ENCODE measurements at regions not wholly inside any gene's neighbourhood (a gene's known extent, or its start where the extent isn't known, plus 50 kb on each side); places are given as distances from the start of the nearest gene placed in this dataset.

DNA sequence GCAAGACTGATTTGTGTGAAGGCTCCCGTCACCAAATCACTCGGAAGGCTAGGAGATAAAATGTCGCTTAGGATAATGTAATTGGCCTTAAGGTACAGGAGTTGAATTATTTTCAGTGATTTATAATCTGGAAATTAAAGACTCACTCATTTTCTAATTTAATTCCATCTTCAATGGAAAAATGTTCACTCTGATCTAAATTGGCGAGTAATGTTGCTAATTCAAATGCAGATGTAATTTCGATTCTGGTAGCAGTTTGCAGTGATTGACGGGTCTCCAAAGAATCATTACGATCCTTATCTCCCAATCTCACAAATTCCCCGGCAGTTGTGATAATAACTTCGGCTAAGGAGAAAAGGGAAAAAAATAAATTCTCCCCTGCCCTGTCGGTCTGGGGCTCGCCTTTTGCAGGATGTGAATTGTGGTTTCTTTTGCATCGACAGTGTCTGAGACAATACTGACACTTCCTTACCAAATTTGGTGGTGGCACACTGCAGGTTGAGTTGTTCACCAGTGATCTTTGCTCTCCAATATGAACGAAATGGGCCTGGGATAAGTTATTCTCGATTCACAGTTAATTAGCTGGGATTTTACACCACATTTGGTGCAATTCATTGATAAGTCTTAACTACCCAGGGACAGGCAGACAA, 215.1 kb upstream of the GPR26 start:
- DNase-seq (ENCODE audit: low spot score) (no peak), FAIRE-seq (no peak)

DNA sequence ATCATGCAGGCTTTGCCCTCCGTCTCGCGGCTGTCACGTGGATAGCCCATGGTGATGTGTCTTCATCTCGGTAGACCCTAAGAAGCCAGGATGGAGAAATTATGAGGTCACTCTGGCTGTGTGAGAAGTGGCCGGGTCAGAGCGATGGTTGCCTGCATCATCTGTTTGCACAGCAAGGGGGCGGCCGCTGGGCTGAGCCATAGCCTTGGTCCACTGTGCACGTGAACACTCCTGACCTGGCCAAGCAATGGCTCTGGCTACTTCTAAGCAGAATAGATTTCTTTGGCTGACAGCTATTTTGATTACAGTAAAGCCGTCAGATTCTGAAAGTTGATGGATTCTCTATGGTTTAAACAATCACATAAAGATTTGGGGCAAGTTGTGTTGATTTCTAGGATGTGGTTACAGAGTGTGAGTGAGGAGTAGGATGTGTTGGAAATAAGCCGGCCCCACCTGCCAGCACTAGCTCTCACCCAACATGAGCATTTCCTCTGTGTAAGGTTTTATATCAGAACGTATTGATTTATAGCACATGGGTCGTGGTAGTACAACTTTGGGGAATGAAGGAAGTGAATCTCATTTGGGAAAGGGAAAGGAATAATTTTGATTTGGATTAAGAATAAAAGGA, 214.4 kb upstream of the GPR26 start:
- DNase-seq (ENCODE audit: low spot score) = no peak
- no peak for FAIRE-seq

- FAIRE-seq (no peak), DNase-seq (ENCODE audit: low spot score) (no peak)
These were observed 211.2 kb upstream of the GPR26 start for GRCh38 chr10:123454987-123455386.

DNA sequence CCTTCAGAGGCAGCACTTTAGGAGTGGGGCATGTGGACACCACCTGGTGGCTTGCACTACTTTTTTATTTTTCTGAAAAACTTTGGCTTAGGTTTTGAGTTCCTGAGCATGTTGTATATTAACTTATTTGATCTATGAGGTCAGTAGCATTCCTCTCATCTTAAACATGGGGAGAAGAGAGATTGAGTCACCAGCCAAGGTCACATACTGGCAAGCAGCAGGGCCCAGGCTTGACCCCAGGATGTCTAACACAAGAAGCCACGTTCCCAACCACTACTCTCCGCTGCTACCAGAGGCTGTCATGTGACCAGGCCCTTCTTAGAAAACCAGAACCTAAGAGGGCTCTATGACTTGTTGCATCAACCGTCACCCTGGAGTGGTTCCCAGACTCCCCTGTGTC, 210.3 kb upstream of the GPR26 start:
- no peak for DNase-seq (ENCODE audit: low spot score)
- no peak for FAIRE-seq

GRCh38 chr10:123458933-123459332, 207.2 kb upstream of the GPR26 start:
- no peak for FAIRE-seq
- no peak for DNase-seq (ENCODE audit: low spot score)

- FAIRE-seq (no peak), DNase-seq (ENCODE audit: low spot score) (no peak)
These were observed 206.6 kb upstream of the GPR26 start for GRCh38 chr10:123459371-123460091.

DNA sequence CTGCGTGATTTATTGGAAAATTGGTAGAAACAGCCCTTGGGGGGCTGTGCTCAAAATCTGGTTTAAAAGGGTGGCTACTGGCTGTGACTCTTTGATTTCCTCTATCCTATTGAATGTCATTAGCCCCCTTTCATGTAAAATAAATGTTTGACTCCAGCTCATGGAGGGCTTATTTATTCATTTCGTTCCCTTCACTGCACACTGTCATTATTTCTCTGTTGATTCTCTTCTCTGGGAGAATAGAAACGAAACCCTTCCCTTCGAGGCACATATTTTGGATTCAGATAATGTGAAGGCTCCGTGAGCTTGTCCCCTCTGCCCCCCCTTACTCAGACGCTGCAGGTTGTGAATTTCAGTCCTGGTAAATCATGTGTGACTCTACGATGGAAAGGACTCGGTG, 203.9 kb upstream of the GPR26 start:
- DNase-seq (ENCODE audit: low spot score) (no peak), FAIRE-seq (no peak)

GRCh38 chr10:123462756-123463155, 203.4 kb upstream of the GPR26 start:
- no peak for DNase-seq (ENCODE audit: low spot score)
- FAIRE-seq = no peak

- DNase-seq (ENCODE audit: low spot score) (no peak), FAIRE-seq (no peak)
These were observed 203.0 kb upstream of the GPR26 start for GRCh38 chr10:123463181-123463580.

- FAIRE-seq (no peak), DNase-seq (ENCODE audit: low spot score) (no peak)
These were observed 202.5 kb upstream of the GPR26 start for GRCh38 chr10:123463698-123464097.

DNA sequence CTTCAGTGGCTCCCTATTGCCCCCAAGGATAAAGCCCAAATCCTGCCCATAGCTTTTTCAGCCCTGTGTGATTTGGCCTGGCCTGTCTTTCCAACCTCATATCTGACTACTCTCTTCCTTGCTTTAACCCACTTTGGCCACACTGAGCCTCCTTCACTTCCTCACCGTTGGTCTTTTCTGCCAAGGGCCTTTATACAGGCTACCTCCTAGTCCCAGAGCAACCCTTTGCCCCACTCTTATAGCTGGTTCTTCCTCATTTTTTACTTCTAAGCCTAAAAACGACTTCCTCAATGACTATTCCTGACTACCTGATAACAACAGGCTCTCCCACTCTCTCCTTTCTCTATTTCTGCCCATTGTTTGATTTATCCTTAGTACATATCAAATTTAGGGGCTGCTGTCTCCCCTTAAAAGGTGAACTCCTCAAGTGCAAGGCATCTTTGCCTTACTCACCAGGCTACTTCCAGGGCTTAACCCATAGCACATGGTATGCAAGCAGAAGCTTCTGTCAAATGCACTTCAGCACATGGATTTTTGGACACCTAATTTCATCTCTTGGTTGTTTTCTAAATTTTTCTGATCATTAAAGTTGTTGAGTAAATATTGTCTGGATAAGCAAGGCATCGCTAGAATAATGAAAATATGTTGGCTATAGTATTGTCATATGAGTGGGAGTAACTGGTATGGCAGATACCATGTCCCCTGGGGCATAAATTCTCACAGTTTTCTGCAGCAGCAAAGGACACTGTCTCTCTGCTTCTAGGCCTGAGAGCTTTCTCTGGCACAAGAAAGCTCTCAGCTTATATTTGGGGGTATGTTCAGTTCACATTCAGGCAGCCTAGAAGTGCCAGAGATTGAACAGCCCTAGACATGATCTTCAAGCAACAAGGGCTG, 201.5 kb upstream of the GPR26 start:
- FAIRE-seq (no peak), DNase-seq (ENCODE audit: low spot score) (no peak)

GRCh38 chr10:123470336-123470921, 195.7 kb upstream of the GPR26 start:
- FAIRE-seq (no peak), DNase-seq (ENCODE audit: low spot score) (no peak)

- FAIRE-seq (no peak), DNase-seq (ENCODE audit: low spot score) (no peak)
These were observed 194.3 kb upstream of the GPR26 start for GRCh38 chr10:123471811-123472210.

DNA sequence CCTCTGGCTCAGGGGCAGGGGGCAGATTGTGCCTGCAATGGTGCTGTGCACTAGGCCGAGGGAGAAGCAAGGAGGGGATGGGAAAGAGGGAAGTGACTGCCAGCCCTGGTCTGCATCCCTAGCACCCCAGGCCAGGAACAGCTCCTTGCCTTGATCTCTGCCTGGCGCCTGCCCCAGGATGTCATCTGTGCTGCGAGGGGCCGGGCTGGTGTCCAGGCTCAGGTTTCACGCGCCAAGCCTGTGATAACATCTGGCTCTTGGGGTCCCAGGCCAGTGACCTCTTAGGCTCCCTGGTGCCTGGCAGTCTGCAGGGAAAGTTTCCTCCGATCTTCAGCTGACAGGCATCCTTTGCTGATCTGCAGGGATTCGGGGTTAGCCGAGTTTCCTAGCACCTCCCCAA, 193.5 kb upstream of the GPR26 start:
- no peak for FAIRE-seq

DNA sequence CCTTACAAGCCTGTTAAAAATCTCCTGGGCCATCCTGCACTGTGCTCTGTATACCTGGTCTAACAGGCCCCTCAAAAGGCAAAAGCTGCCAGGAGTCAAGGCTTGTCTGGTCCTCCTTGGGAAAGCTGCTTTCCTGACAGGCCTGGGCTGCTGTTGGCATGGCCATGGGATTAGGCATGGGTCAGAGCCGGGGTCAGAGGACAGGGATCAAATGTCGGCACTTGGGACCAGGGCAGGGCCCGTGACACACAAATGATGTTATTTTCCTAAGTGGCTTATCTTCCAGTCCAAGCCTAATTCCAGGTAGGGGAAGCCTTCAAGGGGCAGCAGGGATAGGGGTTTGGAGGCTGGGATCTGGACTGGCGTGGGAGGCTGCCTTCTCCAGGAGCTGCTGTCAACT, 191.5 kb upstream of the GPR26 start:
- FAIRE-seq = no peak

More for the DNA sequence above, 193.5 kb upstream of the GPR26 start:
- DNase-seq (ENCODE audit: low spot score) = no peak

GRCh38 chr10:123475466-123475865, 190.7 kb upstream of the GPR26 start:
- FAIRE-seq (no peak), DNase-seq (ENCODE audit: low spot score) (no peak)

More for the DNA sequence above, 191.5 kb upstream of the GPR26 start:
- no peak for DNase-seq (ENCODE audit: low spot score)

DNA sequence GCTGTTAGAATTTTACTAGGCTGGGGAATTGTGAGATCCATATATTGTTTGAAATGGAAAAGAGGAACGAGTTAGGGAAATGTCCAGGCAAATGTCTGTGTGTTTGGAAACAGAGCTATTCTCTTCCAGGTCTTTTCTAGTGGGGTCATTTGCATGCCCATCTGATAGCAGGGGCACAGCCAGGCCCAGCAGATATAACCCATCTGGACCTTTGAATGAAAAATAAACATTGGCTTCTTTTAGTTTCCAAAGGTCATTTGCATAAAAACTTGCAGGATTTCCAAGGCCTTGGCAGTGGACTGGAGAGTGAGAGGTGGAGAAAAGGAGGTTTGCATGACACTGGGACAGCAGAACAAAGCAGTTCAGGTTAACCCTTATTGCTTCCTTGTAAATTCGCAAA, 188.0 kb upstream of the GPR26 start:
- FAIRE-seq (no peak), DNase-seq (ENCODE audit: low spot score) (no peak)

DNA sequence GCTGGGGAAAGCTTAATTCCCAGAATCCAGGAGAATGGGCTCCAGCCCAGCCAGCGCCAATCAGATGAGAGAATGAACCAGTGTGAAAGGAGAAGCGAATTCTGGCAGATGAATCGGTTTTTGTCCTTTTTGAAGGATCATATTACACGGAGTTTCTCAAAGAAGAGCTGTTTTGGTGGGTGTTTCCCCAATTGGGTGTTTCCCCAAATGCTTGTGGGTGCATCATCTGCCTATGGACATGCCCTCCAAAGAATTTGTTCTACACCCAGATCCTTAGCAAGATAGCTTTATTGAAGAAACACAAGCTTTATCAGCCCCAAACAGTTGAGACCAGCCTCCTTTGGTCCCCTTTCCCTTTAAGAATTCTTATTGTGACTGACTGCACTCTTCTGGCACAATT, 186.5 kb upstream of the GPR26 start:
- no peak for FAIRE-seq
- DNase-seq (ENCODE audit: low spot score) = no peak

DNA sequence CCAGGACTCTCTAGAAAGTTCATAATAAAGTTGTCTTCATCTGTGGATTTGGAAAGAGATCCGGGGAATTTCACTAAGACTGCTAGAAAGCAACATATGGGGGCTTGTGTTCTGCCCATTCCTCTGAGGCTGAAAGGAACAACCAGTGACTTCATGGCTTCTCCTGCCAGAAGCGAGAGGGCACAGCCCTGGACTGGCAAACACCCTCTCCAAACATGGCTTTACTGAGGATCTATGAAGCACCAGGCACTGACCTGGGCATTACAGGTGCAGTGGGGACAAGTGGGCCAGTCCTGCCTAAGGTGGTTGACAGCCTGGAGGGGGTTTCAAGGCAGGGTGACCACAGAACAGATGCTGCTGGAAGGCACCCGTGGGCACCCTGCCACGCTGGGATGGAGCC, 185.8 kb upstream of the GPR26 start:
- DNase-seq (ENCODE audit: low spot score) = no peak
- no peak for FAIRE-seq

GRCh38 chr10:123480845-123481244, 185.3 kb upstream of the GPR26 start:
- no peak for DNase-seq (ENCODE audit: low spot score)
- FAIRE-seq = no peak

GRCh38 chr10:123484722-123485121, 181.4 kb upstream of the GPR26 start:
- DNase-seq (ENCODE audit: low spot score) = no peak
- FAIRE-seq = no peak
